ENCODE measurements at regions not wholly inside any gene's neighbourhood (a gene's known extent, or its start where the extent isn't known, plus 50 kb on each side); places are given as distances from the start of the nearest gene placed in this dataset.
"Not testable (repeated sequence)": the region's sequence is repeated elsewhere in the genome, so short reads cannot be mapped to it uniquely, and the experiment has no call there.

- FAIRE-seq (no peak), DNase-seq (ENCODE audit: low spot score) (no peak)
Observed at GRCh38 chr5:159497221-159497620, 166.9 kb upstream of the IL12B start.

- FAIRE-seq (no peak), DNase-seq (ENCODE audit: low spot score) (no peak)
Observed at GRCh38 chr5:159498630-159499029, 168.3 kb upstream of the IL12B start.

GRCh38 chr5:159502116-159502515 lies 171.8 kb upstream of the IL12B start:
- not testable (repeated sequence) for FAIRE-seq; DNase-seq (ENCODE audit: low spot score)

GRCh38 chr5:159503236-159503635 lies 172.9 kb upstream of the IL12B start:
- no peak for FAIRE-seq

GRCh38 chr5:159504106-159504856 lies 174.0 kb upstream of the IL12B start:
- DNase-seq (ENCODE audit: low spot score) (no peak), FAIRE-seq (no peak)

More at GRCh38 chr5:159503236-159503635, 172.9 kb upstream of the IL12B start:
- DNase-seq (ENCODE audit: low spot score): peak; percentile 15

- DNase-seq (ENCODE audit: low spot score) (peak; percentile 68), FAIRE-seq (no peak)
Observed at GRCh38 chr5:159504857-159505304, 174.6 kb upstream of the IL12B start.

GRCh38 chr5:159507055-159507454 lies 176.8 kb upstream of the IL12B start:
- no peak for FAIRE-seq
- DNase-seq (ENCODE audit: low spot score): no peak

GRCh38 chr5:159507661-159508060 lies 177.4 kb upstream of the IL12B start:
- FAIRE-seq (no peak), DNase-seq (ENCODE audit: low spot score) (no peak)

- FAIRE-seq (no peak), DNase-seq (ENCODE audit: low spot score) (no peak)
Observed at GRCh38 chr5:159508344-159508743, 178.1 kb upstream of the IL12B start.

- DNase-seq (ENCODE audit: low spot score) (no peak), FAIRE-seq (no peak)
Observed at GRCh38 chr5:159509002-159509660, 178.8 kb upstream of the IL12B start.

GRCh38 chr5:159510282-159510681 lies 180.0 kb upstream of the IL12B start:
- FAIRE-seq (no peak), DNase-seq (ENCODE audit: low spot score) (peak; percentile 74)

GRCh38 chr5:159511570-159511969 lies 181.3 kb upstream of the IL12B start:
- FAIRE-seq (no peak), DNase-seq (ENCODE audit: low spot score) (no peak)

- DNase-seq (ENCODE audit: low spot score): no peak
- FAIRE-seq: no peak
Observed at GRCh38 chr5:159512064-159512463, 181.8 kb upstream of the IL12B start.

- FAIRE-seq (peak; percentile 9), DNase-seq (ENCODE audit: low spot score) (no peak)
Observed at GRCh38 chr5:159514229-159514810, 184.0 kb upstream of the IL12B start.

GRCh38 chr5:159515197-159515596 lies 184.9 kb upstream of the IL12B start:
- no peak for DNase-seq (ENCODE audit: low spot score)
- no peak for FAIRE-seq

- FAIRE-seq: no peak
Observed at GRCh38 chr5:159515909-159516415, 185.7 kb upstream of the IL12B start.

GRCh38 chr5:159518371-159518770 lies 188.1 kb upstream of the IL12B start:
- FAIRE-seq: no peak
- no peak for DNase-seq (ENCODE audit: low spot score)

More at GRCh38 chr5:159515909-159516415, 185.7 kb upstream of the IL12B start:
- peak; percentile 80 for DNase-seq (ENCODE audit: low spot score)

GRCh38 chr5:159519365-159519764 lies 189.1 kb upstream of the IL12B start:
- no peak for DNase-seq (ENCODE audit: low spot score)
- no peak for FAIRE-seq

GRCh38 chr5:159522841-159523240 lies 192.6 kb upstream of the IL12B start:
- FAIRE-seq: no peak

GRCh38 chr5:159524279-159524678 lies 194.0 kb upstream of the IL12B start:
- not testable (repeated sequence) for FAIRE-seq; DNase-seq (ENCODE audit: low spot score)

More at GRCh38 chr5:159522841-159523240, 192.6 kb upstream of the IL12B start:
- DNase-seq (ENCODE audit: low spot score): no peak

- FAIRE-seq (no peak), DNase-seq (ENCODE audit: low spot score) (no peak)
Observed at GRCh38 chr5:159525117-159525516, 194.8 kb upstream of the IL12B start.

Data from urothelium cell line (cell line).